ENCODE measurements at regions not wholly inside any gene's neighbourhood (a gene's known extent, or its start where the extent isn't known, plus 50 kb on each side); places are given as distances from the start of the nearest gene placed in this dataset.
"Not testable (repeated sequence)": the region's sequence is repeated elsewhere in the genome, so short reads cannot be mapped to it uniquely, and the experiment has no call there.

DNA sequence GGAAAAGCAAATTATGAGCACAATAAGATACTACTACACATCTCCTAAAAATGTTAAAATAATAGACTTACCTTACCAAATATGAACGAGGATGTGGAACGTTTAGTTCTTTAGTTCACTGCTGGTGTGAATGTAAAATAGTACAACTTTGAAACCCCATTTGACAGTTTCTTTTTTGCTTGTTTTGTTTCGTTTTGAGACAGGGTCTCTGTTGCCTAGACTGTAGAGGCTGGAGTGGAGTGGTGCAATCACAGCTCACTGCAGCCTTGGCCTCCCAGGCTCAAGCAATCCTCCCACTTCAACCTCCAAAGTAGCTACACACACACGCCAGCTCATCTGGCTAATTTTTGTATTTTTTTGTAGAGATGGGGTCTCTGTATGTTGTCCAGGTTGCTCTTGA, 136.4 kb upstream of the FAR2 start:
- no peak for DNase-seq (ENCODE audit: low read depth)
- TF ChIP-seq CTCF (conservative IDR thresholded peaks at IDR 0.05; ENCODE audit: low read depth, low read length): no peak
- no peak overlapping the region for H3K4me3 ChIP-seq (ENCODE audit: low read depth, low read length)

- not testable (repeated sequence) for DNase-seq (ENCODE audit: low read depth); H3K4me3 ChIP-seq (ENCODE audit: low read depth, low read length)
Observed at GRCh38 chr12:29017532-29017931, 131.5 kb upstream of the FAR2 start.

DNA sequence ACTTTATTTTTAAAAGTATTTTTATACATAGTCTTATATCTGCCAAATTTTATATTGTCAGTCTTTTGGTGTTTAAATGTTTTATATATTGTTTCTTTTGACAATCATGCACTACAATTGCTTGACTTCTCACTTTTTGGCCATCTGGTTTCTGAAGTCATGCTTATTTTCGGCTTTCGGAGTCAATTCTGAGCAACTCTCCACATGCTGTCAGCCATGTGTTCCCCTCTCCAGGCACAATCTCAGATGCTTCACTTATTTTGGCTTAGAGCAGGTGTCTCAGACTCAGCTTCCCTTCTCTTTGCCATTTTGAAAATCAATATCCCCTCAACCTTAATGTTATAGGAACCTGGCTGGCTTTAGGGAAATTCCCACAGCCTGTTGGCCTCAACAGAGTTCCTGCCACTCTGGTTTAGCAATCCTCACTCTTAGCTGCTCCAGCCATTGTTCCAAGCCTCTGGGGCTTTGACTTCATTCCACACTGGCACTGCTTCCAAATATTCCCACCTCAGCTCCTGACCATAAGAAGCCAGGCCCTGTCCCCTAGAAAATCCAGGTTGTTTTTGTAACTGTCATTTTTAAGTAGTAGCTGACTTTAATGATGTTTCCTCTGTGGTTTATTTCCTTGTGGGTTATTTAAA, 125.5 kb upstream of the FAR2 start:
- no peak overlapping the region for H3K4me3 ChIP-seq (ENCODE audit: low read depth, low read length)
- DNase-seq (ENCODE audit: low read depth): no peak
- TF ChIP-seq CTCF (conservative IDR thresholded peaks at IDR 0.05; ENCODE audit: low read depth, low read length): no peak

GRCh38 chr12:29024117-29024516, 125.0 kb upstream of the FAR2 start:
- peak; percentile 36 for TF ChIP-seq CTCF (conservative IDR thresholded peaks at IDR 0.05; ENCODE audit: low read depth, low read length)
- no peak overlapping the region for H3K4me3 ChIP-seq (ENCODE audit: low read depth, low read length)
- no peak for DNase-seq (ENCODE audit: low read depth)

DNA sequence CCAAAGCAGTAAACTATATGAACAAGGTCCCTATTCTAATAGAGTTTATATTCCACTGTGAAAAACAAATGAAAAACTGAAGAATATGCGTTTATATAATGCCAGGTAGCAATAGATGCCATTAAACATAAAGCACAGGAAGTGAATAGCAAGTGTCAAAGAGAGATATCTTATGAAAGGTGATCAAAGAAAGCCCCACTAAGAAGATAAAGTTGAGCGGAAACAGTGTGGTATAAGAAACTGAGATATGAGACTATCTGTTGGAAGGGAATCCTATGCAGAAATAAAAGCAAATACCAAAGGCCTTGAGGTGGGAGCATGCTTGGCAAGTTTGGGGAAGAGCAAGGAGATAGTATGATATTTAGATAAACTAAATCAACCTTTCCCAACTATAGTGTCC, 123.1 kb upstream of the FAR2 start:
- no peak for TF ChIP-seq CTCF (conservative IDR thresholded peaks at IDR 0.05; ENCODE audit: low read depth, low read length)
- no peak overlapping the region for H3K4me3 ChIP-seq (ENCODE audit: low read depth, low read length)
- no peak for DNase-seq (ENCODE audit: low read depth)

- DNase-seq (ENCODE audit: low read depth): no peak
- no peak overlapping the region for H3K4me3 ChIP-seq (ENCODE audit: low read depth, low read length)
- TF ChIP-seq CTCF (conservative IDR thresholded peaks at IDR 0.05; ENCODE audit: low read depth, low read length): no peak
Observed at GRCh38 chr12:29026419-29026818, 122.7 kb upstream of the FAR2 start.

GRCh38 chr12:29029484-29029883, 119.6 kb upstream of the FAR2 start:
- not testable (repeated sequence) for DNase-seq (ENCODE audit: low read depth); H3K4me3 ChIP-seq (ENCODE audit: low read depth, low read length)

DNA sequence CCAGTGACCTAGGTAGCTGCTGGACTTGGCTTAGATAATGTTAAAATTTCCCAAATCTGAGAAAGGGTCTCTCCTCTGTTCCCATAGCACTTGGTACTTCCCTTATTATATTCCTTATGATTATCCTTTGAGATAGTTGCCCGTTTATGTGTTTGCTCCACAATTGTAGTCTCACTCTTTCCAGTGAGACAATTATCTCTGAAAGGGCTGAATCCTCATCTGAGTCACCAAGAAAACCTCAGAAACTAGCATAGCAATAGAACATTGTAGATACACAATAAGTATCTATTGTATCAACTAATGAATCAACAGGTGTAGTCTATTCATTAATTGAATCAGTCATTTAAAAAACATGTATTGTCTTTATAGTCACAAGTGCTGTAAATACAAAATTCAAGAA, 119.1 kb upstream of the FAR2 start:
- no peak for TF ChIP-seq CTCF (conservative IDR thresholded peaks at IDR 0.05; ENCODE audit: low read depth, low read length)
- H3K4me3 ChIP-seq (ENCODE audit: low read depth, low read length): no peak overlapping the region
- no peak for DNase-seq (ENCODE audit: low read depth)

All from epithelial cell of proximal tubule (primary cell).